MCF 10A (cell line): ENCODE measurements at regions not wholly inside any gene's neighbourhood (a gene's known extent, or its start where the extent isn't known, plus 50 kb on each side); places are given as distances from the start of the nearest gene placed in this dataset.
"Not testable (repeated sequence)": the region's sequence is repeated elsewhere in the genome, so short reads cannot be mapped to it uniquely, and the experiment has no call there.

Experiments
- BruUV-seq: library from RNA; stranded (reverse); fragments of 400-500 nt; replicated peaks from 2 replicates; lab custom pipeline; 2021; lab: Mats Ljungman, UMichigan
- CTCF ChIA-PET: fragments of 300-600 bp; sonication (Branson Sonifier 250); formaldehyde crosslinking; extraction: SDS; loops from one replicate; lab custom pipeline; 2021; ENCODE audit warnings: antibody characterized with exemption, inconsistent platforms; lab: Yijun Ruan, JAX
- POLR2A ChIA-PET: fragments of 300-600, 350-650 bp; sonication (Branson Sonifier 250); formaldehyde crosslinking; extraction: SDS; loops from one replicate; lab custom pipeline; 2020; ENCODE audit warnings: antibody characterized with exemption, inconsistent platforms; lab: Yijun Ruan, JAX
- DNase-seq: peaks from one replicate; pipeline ENCODE4 v3.0.0-alpha.2; 2018; ENCODE audit not compliant: unreplicated experiment
- H3K27ac Mint-ChIP-seq: one replicate; pipeline ENCODE4 v1.8.0; 2022; ENCODE audit warnings: mild to moderate bottlenecking, low read depth, mixed read lengths; ENCODE audit not compliant: unreplicated experiment
- H3K27me3 Mint-ChIP-seq: one replicate; pipeline ENCODE4 v1.8.0; 2022; ENCODE audit warnings: mixed read lengths; ENCODE audit not compliant: insufficient read depth, unreplicated experiment
- H3K36me3 Mint-ChIP-seq: one replicate; pipeline ENCODE4 v1.8.0; 2022; ENCODE audit warnings: mild to moderate bottlenecking, moderate library complexity, mixed read lengths; ENCODE audit not compliant: insufficient read depth, unreplicated experiment
- H3K4me1 Mint-ChIP-seq: one replicate; pipeline ENCODE4 v1.8.0; 2022; ENCODE audit warnings: mixed read lengths; ENCODE audit not compliant: insufficient read depth, unreplicated experiment
- H3K4me3 Mint-ChIP-seq: one replicate; pipeline ENCODE4 v1.8.0; 2022; ENCODE audit warnings: mild to moderate bottlenecking, moderate library complexity, mixed read lengths; ENCODE audit not compliant: unreplicated experiment
- H3K9me3 Mint-ChIP-seq: one replicate; pipeline ENCODE4 v1.8.0; 2022; ENCODE audit warnings: mixed read lengths; ENCODE audit not compliant: unreplicated experiment
- intact Hi-C: fragments of 100-400 bp; cut with micrococcal nuclease; formaldehyde crosslinking; loops from 2 replicates; pipeline ENCODE4 v1.14.1; 2022
- TF ChIP-seq, protein P1 (sequence below): fragments of 200-600 bp; IDR thresholded peaks from one replicate; pipeline ENCODE4 v1.8.0; 2022; ENCODE audit warnings: antibody characterized with exemption, mild to moderate bottlenecking; ENCODE audit not compliant: unreplicated experiment

DNA sequence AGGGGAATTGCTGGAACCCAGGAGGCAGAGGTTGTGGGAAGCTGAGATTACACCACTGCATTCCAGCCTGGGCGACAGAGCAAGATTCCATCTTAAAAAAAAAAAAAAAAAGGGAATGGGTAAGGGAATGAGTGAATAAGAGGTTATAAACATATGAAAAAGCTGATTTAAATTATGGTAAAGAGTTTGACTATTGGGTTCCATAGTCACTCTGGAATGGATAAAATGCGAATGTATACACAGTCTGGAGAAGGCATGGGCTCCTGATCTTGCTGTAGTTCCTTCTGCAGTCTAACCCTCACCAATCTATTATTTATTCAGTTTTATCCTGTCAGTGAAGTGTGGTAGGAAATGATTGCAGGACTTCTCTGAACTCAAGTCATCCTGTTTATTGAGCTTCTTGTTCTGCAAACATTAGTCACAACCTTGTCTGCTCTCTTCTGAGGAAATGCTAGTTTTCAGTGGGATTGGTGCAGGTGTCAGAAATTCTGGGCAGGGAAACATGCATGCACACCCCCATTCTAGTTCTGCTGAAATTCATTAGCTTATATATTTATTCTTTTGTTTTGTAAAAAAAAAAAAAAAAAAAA is 190.9 kb upstream of the CFAP20DC start:
- no peaks in the 10 kb centered on the region for H3K27me3 Mint-ChIP-seq
- no peaks in the 10 kb centered on the region for H3K36me3 Mint-ChIP-seq
- H3K9me3 Mint-ChIP-seq = no peaks in the 10 kb centered on the region
- TF ChIP-seq, protein P1, sequence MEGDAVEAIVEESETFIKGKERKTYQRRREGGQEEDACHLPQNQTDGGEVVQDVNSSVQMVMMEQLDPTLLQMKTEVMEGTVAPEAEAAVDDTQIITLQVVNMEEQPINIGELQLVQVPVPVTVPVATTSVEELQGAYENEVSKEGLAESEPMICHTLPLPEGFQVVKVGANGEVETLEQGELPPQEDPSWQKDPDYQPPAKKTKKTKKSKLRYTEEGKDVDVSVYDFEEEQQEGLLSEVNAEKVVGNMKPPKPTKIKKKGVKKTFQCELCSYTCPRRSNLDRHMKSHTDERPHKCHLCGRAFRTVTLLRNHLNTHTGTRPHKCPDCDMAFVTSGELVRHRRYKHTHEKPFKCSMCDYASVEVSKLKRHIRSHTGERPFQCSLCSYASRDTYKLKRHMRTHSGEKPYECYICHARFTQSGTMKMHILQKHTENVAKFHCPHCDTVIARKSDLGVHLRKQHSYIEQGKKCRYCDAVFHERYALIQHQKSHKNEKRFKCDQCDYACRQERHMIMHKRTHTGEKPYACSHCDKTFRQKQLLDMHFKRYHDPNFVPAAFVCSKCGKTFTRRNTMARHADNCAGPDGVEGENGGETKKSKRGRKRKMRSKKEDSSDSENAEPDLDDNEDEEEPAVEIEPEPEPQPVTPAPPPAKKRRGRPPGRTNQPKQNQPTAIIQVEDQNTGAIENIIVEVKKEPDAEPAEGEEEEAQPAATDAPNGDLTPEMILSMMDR = no peak
- DNase-seq = no peak
- H3K4me1 Mint-ChIP-seq = peaks cover 7% of the 10 kb centered on the region
- intact Hi-C loops = no loop called here
- CTCF ChIA-PET = no interaction called here
- no TSS peak for BruUV-seq
- no peak overlapping the region for H3K27ac Mint-ChIP-seq
- POLR2A ChIA-PET = no interaction called here
- no peak overlapping the region for H3K4me3 Mint-ChIP-seq

DNA sequence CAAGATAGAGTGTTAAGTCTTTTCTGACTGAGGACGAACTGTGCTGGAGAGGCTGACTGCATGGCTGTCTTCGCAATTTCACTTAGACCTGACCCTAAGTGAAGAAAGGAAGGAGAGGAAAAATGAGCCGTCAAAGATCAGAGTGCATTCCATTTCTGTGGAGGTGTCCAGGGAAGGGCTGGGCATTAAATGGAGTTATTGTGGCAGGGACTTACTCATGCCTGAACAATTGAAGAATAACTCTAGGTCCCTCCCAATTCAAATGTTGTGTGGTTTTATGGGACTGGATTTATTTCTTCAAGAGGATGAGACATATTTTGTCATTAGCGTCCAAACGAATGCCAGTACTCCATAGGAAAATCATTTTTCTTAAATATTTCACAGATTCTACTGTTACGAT is 187.3 kb upstream of the CFAP20DC start:
- no peak for DNase-seq
- ChIA-PET CTCF (interaction anchor here (0.6 kb wide), 1 partner anchor 536 kb away, joined by 5 read pairs; no protein-coding TSS in a partner anchor), POLR2A (no interaction called here)
- H3K9me3 Mint-ChIP-seq = no peaks in the 10 kb centered on the region
- no peaks in the 10 kb centered on the region for H3K36me3 Mint-ChIP-seq
- H3K27ac Mint-ChIP-seq = no peak overlapping the region
- TF ChIP-seq, protein P1 = no peak
- peaks cover 7% of the 10 kb centered on the region for H3K4me1 Mint-ChIP-seq
- H3K4me3 Mint-ChIP-seq = no peak overlapping the region
- intact Hi-C loops = loop anchor here (10.0 kb wide), 1 partner anchor 412 kb away; no protein-coding TSS in a partner anchor
- BruUV-seq = no TSS peak
- H3K27me3 Mint-ChIP-seq = no peaks in the 10 kb centered on the region

- ChIA-PET CTCF (interaction anchor here (0.8 to 1.2 kb wide), 3 partner anchors 16 to 340 kb away, joined by 3 to 6 read pairs (median 4); no protein-coding TSS in a partner anchor), POLR2A (no interaction called here)
- H3K4me3 Mint-ChIP-seq = no peak overlapping the region
- intact Hi-C loops = loop anchor here (10.0 kb wide), 1 partner anchor 411 kb away; no protein-coding TSS in a partner anchor
- no peak overlapping the region for H3K27ac Mint-ChIP-seq
- no peaks in the 10 kb centered on the region for H3K27me3 Mint-ChIP-seq
- peaks cover 7% of the 10 kb centered on the region for H3K9me3 Mint-ChIP-seq
- H3K4me1 Mint-ChIP-seq = peaks cover 7% of the 10 kb centered on the region
- H3K36me3 Mint-ChIP-seq = no peaks in the 10 kb centered on the region
- TF ChIP-seq, protein P1 = no peak
- BruUV-seq = no TSS peak
- DNase-seq = no peak
Observed at GRCh38 chr3:59235634-59236012, 185.8 kb upstream of the CFAP20DC start.

DNA sequence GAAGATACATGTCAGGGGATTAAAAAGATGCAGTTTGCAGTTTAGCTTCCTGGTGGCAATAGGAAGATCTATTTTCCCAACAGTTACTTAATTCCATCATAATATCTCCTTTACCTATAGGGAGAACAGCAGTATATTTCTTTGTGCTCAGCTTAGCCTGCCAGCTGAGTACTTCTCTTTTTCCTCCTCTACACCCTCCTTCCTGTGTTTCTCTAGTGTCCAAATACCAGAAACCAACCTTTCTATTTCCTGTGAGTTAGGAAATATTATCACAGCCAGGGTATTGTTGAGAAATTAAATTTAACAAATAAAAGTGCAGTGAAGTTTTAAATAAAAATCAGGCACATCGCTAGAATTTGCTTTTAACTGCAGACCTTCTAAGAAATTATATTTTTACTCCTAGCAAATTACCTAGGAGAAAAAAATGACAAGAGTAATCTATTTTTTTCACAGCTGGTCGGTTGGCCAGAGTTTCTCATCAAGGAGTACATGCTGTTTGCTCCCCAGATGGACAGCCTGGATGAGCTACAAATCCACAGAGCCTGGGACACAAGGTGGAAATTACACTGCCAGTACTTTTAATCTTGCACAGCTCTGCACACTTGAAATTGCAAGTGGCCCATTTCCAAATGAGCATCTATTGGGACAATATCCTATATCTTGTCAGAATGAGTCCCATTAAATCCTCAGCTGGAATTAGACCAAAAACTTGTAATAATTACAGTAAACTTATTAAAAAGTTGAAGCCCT is 185.2 kb upstream of the CFAP20DC start:
- Mint-ChIP-seq H3K4me1 (peaks cover 7% of the 10 kb centered on the region), H3K27ac (no peak overlapping the region), H3K36me3 (no peaks in the 10 kb centered on the region), H3K27me3 (no peaks in the 10 kb centered on the region), H3K9me3 (peaks cover 7% of the 10 kb centered on the region), H3K4me3 (no peak overlapping the region)
- DNase-seq = no peak
- no TSS peak for BruUV-seq
- ChIA-PET CTCF (interaction anchor here (0.8 to 1.2 kb wide), 3 partner anchors 15 to 341 kb away, joined by 3 to 6 read pairs (median 4); no protein-coding TSS in a partner anchor), POLR2A (interaction anchor here (0.7 kb wide), 1 partner anchor 1738 kb away, joined by 3 read pairs; no protein-coding TSS in a partner anchor)
- intact Hi-C loops = loop anchor here (10.0 kb wide), 1 partner anchor 410 kb away; no protein-coding TSS in a partner anchor
- TF ChIP-seq, protein P1 = no peak

DNA sequence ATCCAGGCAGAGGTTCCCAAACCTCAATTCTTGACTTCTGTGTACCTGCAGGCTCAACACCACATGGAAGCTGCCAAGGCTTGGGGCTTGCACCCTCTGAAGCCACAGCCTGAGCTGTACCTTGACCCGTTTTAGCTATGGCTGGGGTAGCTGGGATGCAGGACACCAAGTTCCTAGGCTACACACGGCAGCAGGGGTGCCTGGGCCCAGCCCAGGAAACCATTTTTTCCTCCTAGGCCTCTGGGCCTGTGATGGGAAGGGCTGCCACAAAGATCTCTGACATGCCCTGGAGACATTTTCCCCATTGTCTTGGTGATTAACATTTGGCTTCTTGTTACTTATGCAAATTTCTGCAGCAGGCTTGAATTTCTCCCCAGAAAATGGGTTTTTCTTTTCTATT is 180.6 kb upstream of the CFAP20DC start:
- H3K4me1 Mint-ChIP-seq, BruUV-seq, H3K27me3 Mint-ChIP-seq, CTCF ChIA-PET, H3K36me3 Mint-ChIP-seq, H3K4me3 Mint-ChIP-seq, POLR2A ChIA-PET, H3K27ac Mint-ChIP-seq, DNase-seq: not testable (repeated sequence)
- peaks cover 19% of the 10 kb centered on the region for H3K9me3 Mint-ChIP-seq
- intact Hi-C loops = loop anchor here (10.0 kb wide), 1 partner anchor 406 kb away; no protein-coding TSS in a partner anchor
